ENCODE measurements at regions not wholly inside any gene's neighbourhood (a gene's known extent, or its start where the extent isn't known, plus 50 kb on each side); places are given as distances from the start of the nearest gene placed in this dataset.

DNA sequence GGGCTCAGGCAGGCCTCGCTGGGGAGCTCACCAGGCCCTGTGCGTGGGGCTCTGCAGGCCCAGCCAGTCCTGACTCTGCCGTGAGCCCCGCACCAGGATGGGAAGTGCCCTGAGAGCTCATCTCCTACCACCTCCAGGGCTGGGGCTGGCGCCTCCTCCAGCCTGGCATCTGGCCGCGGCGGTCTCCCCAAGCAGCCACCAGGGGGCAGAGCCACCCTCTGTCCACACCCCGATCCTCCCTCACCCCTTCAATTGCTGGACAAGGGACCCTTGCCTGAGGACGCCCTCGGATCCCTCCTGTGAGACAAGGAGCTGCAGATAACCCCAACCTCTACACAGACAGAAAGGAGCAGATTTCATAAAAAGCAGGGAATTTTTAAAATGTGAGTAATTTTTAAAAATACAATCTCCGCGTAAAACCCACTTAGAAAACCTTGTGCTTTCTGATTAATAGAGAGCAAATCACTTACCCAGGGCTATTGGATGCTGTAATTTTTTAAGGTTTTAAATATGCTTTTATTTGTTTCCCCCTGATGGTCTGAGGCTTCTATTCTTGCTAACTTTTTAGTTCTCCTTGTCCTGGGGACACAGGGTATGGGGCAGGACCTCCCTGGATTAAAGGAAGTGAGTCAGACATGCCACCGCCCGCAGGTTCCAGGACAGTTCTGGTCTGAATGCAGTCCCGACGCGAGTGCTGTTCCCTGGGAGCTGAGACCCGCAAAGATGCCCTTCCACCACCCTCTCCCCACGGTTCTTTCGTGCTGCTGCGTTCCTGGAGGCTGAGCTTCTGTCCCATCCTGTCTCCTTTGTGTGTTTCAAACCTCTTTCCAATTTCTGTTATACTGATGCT is 52.3 kb upstream of the CHRNA7 start:
- no peak for DNase-seq (ENCODE audit: low read depth)
- H3K4me3 ChIP-seq (ENCODE audit: low read length), result no peak overlapping the region
- TF ChIP-seq, protein P1, sequence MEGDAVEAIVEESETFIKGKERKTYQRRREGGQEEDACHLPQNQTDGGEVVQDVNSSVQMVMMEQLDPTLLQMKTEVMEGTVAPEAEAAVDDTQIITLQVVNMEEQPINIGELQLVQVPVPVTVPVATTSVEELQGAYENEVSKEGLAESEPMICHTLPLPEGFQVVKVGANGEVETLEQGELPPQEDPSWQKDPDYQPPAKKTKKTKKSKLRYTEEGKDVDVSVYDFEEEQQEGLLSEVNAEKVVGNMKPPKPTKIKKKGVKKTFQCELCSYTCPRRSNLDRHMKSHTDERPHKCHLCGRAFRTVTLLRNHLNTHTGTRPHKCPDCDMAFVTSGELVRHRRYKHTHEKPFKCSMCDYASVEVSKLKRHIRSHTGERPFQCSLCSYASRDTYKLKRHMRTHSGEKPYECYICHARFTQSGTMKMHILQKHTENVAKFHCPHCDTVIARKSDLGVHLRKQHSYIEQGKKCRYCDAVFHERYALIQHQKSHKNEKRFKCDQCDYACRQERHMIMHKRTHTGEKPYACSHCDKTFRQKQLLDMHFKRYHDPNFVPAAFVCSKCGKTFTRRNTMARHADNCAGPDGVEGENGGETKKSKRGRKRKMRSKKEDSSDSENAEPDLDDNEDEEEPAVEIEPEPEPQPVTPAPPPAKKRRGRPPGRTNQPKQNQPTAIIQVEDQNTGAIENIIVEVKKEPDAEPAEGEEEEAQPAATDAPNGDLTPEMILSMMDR (conservative IDR thresholded peaks at IDR 0.05; ENCODE audit: low read depth, low read length), result peak; percentile 92

Measured in retinal pigment epithelial cell (primary cell).